Ishikawa (cell line): ENCODE measurements at regions not wholly inside any gene's neighbourhood (a gene's known extent, or its start where the extent isn't known, plus 50 kb on each side); places are given as distances from the start of the nearest gene placed in this dataset.

Experiments
- CEBPB ChIP-seq: IDR thresholded peaks from 2 replicates; pipeline ENCODE4 v1.6.1; 2012
- CREB1 ChIP-seq: IDR thresholded peaks from 2 replicates; pipeline ENCODE4 v1.6.1; 2012; ENCODE audit warnings: low read depth
- EGR1 ChIP-seq: IDR thresholded peaks from 2 replicates; pipeline ENCODE4 v1.6.1; 2012
- EP300 ChIP-seq: IDR thresholded peaks from 2 replicates; pipeline ENCODE4 v1.6.1; 2012; ENCODE audit warnings: borderline replicate concordance
- FOXM1 ChIP-seq: IDR thresholded peaks from 2 replicates; pipeline ENCODE4 v1.6.1; 2012; ENCODE audit warnings: low read depth, borderline replicate concordance
- NFIC ChIP-seq: IDR thresholded peaks from 2 replicates; pipeline ENCODE4 v1.6.1; 2012
- RAD21 ChIP-seq: IDR thresholded peaks from 2 replicates; pipeline ENCODE4 v1.6.1; 2012; ENCODE audit warnings: low read depth
- TAF1 ChIP-seq: IDR thresholded peaks from 2 replicates; pipeline ENCODE4 v1.6.1; 2012; ENCODE audit warnings: low read depth, mild to moderate bottlenecking
- TCF12 ChIP-seq: IDR thresholded peaks from 2 replicates; pipeline ENCODE4 v1.6.1; 2012; ENCODE audit warnings: low read depth
- TEAD4 ChIP-seq: IDR thresholded peaks from 2 replicates; pipeline ENCODE4 v1.6.1; 2012
- YY1 ChIP-seq: IDR thresholded peaks from 2 replicates; pipeline ENCODE4 v1.6.1; 2012; ENCODE audit warnings: low read depth
- ZBTB7A ChIP-seq: IDR thresholded peaks from 2 replicates; pipeline ENCODE4 v1.6.1; 2012; ENCODE audit warnings: low read depth
- TF ChIP-seq, protein P1 (sequence below): IDR thresholded peaks from 2 replicates; pipeline ENCODE4 v1.6.1; 2012; ENCODE audit warnings: low read depth, mild to moderate bottlenecking
- TF ChIP-seq, protein P2 (sequence below): IDR thresholded peaks from 2 replicates; pipeline ENCODE4 v1.6.1; 2012
- TF ChIP-seq, protein P3 (sequence below): IDR thresholded peaks from 2 replicates; pipeline ENCODE4 v1.6.1; 2012

DNA sequence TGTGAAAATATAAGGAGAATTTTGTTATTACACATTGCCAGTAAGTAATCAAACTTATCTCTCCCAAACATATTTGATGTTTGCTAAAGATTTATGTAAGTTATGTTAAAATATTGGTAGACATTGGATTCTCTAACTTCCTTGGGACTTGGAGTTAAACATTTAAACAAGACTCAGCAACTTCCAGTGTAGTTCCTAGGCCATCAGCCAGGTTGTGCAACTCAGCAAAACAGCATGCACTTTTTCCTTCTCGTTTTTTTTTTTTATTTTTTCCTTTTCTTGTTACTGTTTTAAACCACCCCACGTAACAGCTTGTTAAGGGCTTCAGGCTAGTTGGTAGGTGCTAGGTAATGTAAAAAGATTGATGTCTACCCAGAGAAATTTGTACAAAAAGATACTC lies 510.4 kb downstream of the ANKRD50 start:
- 0 out of 2 replicates have a peak, but pooled peaks have one; percentile 25 for TF ChIP-seq CEBPB
- TF ChIP-seq, protein P1, sequence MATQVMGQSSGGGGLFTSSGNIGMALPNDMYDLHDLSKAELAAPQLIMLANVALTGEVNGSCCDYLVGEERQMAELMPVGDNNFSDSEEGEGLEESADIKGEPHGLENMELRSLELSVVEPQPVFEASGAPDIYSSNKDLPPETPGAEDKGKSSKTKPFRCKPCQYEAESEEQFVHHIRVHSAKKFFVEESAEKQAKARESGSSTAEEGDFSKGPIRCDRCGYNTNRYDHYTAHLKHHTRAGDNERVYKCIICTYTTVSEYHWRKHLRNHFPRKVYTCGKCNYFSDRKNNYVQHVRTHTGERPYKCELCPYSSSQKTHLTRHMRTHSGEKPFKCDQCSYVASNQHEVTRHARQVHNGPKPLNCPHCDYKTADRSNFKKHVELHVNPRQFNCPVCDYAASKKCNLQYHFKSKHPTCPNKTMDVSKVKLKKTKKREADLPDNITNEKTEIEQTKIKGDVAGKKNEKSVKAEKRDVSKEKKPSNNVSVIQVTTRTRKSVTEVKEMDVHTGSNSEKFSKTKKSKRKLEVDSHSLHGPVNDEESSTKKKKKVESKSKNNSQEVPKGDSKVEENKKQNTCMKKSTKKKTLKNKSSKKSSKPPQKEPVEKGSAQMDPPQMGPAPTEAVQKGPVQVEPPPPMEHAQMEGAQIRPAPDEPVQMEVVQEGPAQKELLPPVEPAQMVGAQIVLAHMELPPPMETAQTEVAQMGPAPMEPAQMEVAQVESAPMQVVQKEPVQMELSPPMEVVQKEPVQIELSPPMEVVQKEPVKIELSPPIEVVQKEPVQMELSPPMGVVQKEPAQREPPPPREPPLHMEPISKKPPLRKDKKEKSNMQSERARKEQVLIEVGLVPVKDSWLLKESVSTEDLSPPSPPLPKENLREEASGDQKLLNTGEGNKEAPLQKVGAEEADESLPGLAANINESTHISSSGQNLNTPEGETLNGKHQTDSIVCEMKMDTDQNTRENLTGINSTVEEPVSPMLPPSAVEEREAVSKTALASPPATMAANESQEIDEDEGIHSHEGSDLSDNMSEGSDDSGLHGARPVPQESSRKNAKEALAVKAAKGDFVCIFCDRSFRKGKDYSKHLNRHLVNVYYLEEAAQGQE, result no peak

DNA sequence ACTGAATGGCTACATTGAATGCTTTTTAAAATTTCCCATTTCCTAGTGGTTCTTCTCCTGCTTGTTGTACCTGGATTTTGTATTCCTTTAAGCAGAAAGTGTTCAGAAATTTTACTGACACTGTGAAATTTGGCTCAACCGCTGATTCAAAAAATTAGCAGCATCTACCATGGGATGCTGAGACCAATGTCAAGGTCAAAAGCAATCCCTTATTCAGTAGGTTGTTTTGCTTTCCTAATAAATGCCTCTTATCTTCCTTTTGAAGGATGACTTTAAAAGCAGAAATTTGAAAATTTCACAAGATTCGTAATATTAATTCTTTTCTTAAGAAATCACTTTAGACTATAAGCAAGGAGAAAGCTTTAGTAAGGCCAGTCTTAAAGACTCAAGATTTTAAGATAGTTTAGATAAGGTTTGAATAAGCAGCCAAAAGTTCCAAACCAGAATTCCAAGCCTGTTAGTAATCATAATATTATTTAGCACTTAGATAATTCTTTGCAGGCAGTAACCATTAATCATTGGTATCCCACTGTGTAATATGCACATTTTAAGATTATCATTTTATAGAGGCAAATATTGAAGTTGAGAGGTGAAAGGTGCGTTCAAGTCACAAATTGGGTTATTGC lies 508.8 kb downstream of the ANKRD50 start:
- TF ChIP-seq CREB1 (no peak), EP300 (no peak), CEBPB (no peak), FOXM1 (no peak)

DNA sequence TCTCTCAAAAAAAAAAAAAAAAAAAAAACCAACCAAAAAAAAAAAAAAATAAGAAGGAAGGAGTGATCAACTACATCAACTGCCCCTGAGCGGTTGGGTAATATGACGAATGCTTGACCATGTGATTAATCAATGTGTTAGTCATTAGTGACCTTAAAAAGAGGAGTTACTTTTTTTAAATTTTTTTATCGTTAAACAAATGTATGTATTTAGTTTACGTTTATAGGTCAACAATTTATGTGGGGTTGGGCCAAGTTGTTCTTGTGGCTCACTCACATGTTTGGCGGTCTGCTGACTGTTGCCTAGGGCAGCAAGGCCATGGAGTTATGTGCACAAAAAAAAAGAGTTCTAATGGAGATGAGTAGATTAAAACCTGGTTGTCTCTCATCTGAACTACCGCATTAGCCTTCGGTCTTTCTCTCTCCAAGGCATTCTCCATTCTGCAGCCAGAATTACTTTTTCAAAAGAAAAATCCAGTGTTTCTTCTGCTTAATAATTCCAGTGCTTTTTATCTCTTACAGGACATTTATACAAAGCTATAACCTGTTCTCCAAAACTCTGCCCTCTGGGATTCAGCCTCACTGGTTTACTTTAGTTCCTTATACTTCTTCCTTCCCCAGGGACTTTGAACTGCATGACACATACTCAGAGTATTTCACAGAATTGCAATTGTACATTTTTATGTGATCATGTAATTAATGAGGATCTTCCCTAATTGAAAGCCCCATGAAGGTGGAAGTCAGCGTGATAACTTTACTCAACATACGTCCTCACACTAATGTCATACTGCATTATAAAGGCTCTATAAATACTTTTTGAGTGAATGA lies 505.5 kb downstream of the ANKRD50 start:
- TF ChIP-seq RAD21 (no peak), CEBPB (no peak), TEAD4 (no peak), YY1 (no peak), NFIC (no peak), TCF12 (no peak), ZBTB7A (no peak), CREB1 (no peak), FOXM1 (no peak), TAF1 (no peak), EP300 (no peak)
- TF ChIP-seq, protein P2, sequence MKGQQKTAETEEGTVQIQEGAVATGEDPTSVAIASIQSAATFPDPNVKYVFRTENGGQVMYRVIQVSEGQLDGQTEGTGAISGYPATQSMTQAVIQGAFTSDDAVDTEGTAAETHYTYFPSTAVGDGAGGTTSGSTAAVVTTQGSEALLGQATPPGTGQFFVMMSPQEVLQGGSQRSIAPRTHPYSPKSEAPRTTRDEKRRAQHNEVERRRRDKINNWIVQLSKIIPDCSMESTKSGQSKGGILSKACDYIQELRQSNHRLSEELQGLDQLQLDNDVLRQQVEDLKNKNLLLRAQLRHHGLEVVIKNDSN, result no peak
- TF ChIP-seq, protein P1, result no peak

DNA sequence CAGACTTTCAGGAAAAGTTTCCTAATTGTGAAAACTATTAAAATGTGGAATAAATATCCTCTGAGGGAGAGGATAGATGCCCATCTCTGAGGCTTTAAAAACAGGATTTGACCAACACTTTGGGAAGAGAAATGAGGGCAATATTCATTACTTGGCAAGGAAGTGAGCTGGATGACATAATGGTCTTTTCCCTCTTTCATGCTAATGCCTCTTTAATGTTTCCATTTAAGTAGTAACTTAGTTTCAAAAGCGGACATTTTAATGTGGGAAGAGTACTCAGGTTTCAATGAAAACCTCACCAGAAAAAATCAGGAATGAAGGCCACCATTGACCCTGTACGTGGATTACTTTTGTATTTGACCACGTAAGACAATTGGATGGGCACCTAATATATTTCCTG lies 503.3 kb downstream of the ANKRD50 start:
- TF ChIP-seq RAD21, result no peak
- TF ChIP-seq EP300, result no peak
- no peak for TF ChIP-seq FOXM1
- TF ChIP-seq CREB1, result no peak
- TF ChIP-seq YY1, result no peak
- TF ChIP-seq EGR1, result no peak
- no peak for TF ChIP-seq NFIC
- TF ChIP-seq, protein P1, result no peak

DNA sequence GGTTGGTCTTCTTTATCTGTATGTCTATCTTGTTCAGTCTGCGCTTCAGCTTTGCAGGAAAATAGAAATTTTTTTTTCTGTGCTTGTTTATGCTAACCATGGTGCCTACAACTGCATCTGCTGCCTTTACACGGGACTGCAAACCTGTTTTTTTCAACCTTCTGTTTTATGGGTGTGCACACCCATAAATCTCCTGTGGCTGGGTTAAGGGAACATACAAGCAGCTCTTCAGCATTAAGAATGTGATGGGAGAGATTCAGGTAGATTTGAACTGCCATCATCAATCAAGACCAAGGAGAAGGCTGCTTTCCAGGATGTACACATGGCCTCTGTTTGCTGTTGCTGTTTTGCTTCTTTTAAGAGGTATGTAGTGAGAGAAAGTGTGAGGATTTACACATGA lies 502.9 kb downstream of the ANKRD50 start:
- TF ChIP-seq, protein P3, sequence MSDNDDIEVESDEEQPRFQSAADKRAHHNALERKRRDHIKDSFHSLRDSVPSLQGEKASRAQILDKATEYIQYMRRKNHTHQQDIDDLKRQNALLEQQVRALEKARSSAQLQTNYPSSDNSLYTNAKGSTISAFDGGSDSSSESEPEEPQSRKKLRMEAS, result no peak
- no peak for TF ChIP-seq EP300

DNA sequence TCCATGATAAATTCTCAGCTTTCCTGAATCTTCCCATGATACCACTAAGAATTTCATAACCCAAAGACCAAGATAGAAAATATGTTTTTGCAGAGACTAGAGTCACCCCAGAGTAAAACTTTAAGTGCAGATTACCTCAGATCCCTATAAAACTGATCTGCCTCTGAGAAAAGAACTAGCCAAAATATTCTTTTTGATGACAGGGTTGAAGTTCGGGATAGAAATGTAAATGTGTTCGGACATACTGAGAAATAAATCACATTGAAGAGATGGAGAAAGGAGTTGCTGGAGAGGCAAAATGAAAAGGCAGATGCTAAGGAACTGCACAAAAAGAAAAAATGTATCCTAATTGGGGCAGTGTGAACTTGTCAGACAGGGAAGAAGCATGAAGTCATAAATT lies 501.8 kb downstream of the ANKRD50 start:
- no peak for TF ChIP-seq TAF1
- TF ChIP-seq TCF12, result no peak
- TF ChIP-seq TEAD4, result no peak
- TF ChIP-seq, protein P3, result no peak
